Activated T-cell treated with anti-CD3 and anti-CD28 coated beads, Interleukin-2, amount 50 U/mL, for 48 hours (primary cell): ENCODE measurements at regions not wholly inside any gene's neighbourhood (a gene's known extent, or its start where the extent isn't known, plus 50 kb on each side); places are given as distances from the start of the nearest gene placed in this dataset.

Experiments
- DNase-seq, 2 experiments: peaks; one replicate each; pipeline ENCODE4 v3.0.0-alpha.2; 2020

- no peak for DNase-seq
These were observed 235.0 kb upstream of the HNMT start for GRCh38 chr2:137729305-137729704.

GRCh38 chr2:137737559-137737958 lies 226.7 kb upstream of the HNMT start:
- no peak for DNase-seq

GRCh38 chr2:137741784-137742362 lies 222.4 kb upstream of the HNMT start:
- no peak for DNase-seq

- DNase-seq = no peak
These were observed 216.8 kb upstream of the HNMT start for GRCh38 chr2:137747509-137747908.

GRCh38 chr2:137748533-137748932 lies 215.7 kb upstream of the HNMT start:
- DNase-seq = no peak

GRCh38 chr2:137764646-137765045 lies 199.6 kb upstream of the HNMT start:
- DNase-seq = no peak

- DNase-seq = no peak
These were observed 194.9 kb upstream of the HNMT start for GRCh38 chr2:137769406-137769805.

GRCh38 chr2:137770166-137770565 lies 194.1 kb upstream of the HNMT start:
- DNase-seq = no peak

GRCh38 chr2:137771064-137771463 lies 193.2 kb upstream of the HNMT start:
- DNase-seq = no peak

- DNase-seq = no peak
These were observed 191.8 kb upstream of the HNMT start for GRCh38 chr2:137772451-137772850.

GRCh38 chr2:137775529-137775928 lies 188.7 kb upstream of the HNMT start:
- DNase-seq = no peak

- no peak for DNase-seq
These were observed 187.6 kb upstream of the HNMT start for GRCh38 chr2:137776697-137777096.

- no peak for DNase-seq
These were observed 166.6 kb upstream of the HNMT start for GRCh38 chr2:137797641-137798040.

GRCh38 chr2:137799600-137799999 lies 164.7 kb upstream of the HNMT start:
- DNase-seq = no peak

GRCh38 chr2:137800386-137800785 lies 163.9 kb upstream of the HNMT start:
- no peak for DNase-seq

- DNase-seq = no peak
These were observed 163.0 kb upstream of the HNMT start for GRCh38 chr2:137801228-137801627.

GRCh38 chr2:137802038-137802437 lies 162.2 kb upstream of the HNMT start:
- DNase-seq = no peak

GRCh38 chr2:137806068-137806805 lies 158.0 kb upstream of the HNMT start:
- DNase-seq = no peak

- no peak for DNase-seq
These were observed 155.0 kb upstream of the HNMT start for GRCh38 chr2:137809252-137809651.

- no peak for DNase-seq
These were observed 154.4 kb upstream of the HNMT start for GRCh38 chr2:137809837-137810236.

- DNase-seq = no peak
These were observed 151.8 kb upstream of the HNMT start for GRCh38 chr2:137812517-137812916.

- no peak for DNase-seq
These were observed 151.1 kb upstream of the HNMT start for GRCh38 chr2:137813176-137813575.

GRCh38 chr2:137817058-137817457 lies 147.2 kb upstream of the HNMT start:
- DNase-seq = no peak

- no peak for DNase-seq
These were observed 141.1 kb upstream of the HNMT start for GRCh38 chr2:137823196-137823595.

GRCh38 chr2:137824501-137824900 lies 139.8 kb upstream of the HNMT start:
- no peak for DNase-seq
